ENCODE measurements at regions not wholly inside any gene's neighbourhood (a gene's known extent, or its start where the extent isn't known, plus 50 kb on each side); places are given as distances from the start of the nearest gene placed in this dataset.

GRCh38 chr9:18229992-18230676 is 243.8 kb upstream of the ADAMTSL1 start:
- no peak for TF ChIP-seq CTCF (IDR thresholded peaks at IDR 0.05)
- TF ChIP-seq POLR2A (IDR thresholded peaks at IDR 0.05) = no peak
